HCT116 (cell line): ENCODE measurements at regions not wholly inside any gene's neighbourhood (a gene's known extent, or its start where the extent isn't known, plus 50 kb on each side); places are given as distances from the start of the nearest gene placed in this dataset.

Source experiments
- ATAC-seq: fragments of 200-7000 bp; cut with Tn5 transposase; 2 replicates; pipeline ENCODE4 v1.9.1; 2020; ENCODE audit warnings: mild to moderate bottlenecking, moderate library complexity
- BruUV-seq: library from RNA; stranded (reverse); fragments of 400-500 nt; replicated peaks from 2 replicates; lab custom pipeline; 2021; lab: Mats Ljungman, UMichigan
- CTCF ChIA-PET: fragments of 300-600 bp; sonication (Branson Sonifier 250); formaldehyde crosslinking; loops from one replicate; lab custom pipeline; 2021; ENCODE audit warnings: antibody characterized with exemption; lab: Charles Lee
- POLR2A ChIA-PET: fragments of 300-600, 350-600 bp; sonication (Branson Sonifier 250); formaldehyde crosslinking; loops from one replicate; lab custom pipeline; 2021; ENCODE audit warnings: antibody characterized with exemption; lab: Charles Lee
- RAD21 ChIA-PET, 2 experiments: fragments of 300-600 bp; sonication (Branson Sonifier 250); formaldehyde crosslinking; loops; one replicate each; lab custom pipeline; 2023; ENCODE audit warnings: low total read pairs in 2 of 2; ENCODE audit not compliant: uncharacterized antibody in 2 of 2, unreplicated experiment in 2 of 2, low non-redundant PET in 1 of 2; lab: Charles Lee
- DNase-seq: peaks from one replicate; pipeline ENCODE4 v3.0.0-alpha.2; 2010; ENCODE audit warnings: low read depth, low spot score
- H2AFZ ChIP-seq: fragments of 200-600 bp; shearing (Covaris generic), sonication (generic); 2 replicates; pipeline ENCODE4 v1.6.1; 2017; ENCODE audit warnings: low read depth, mixed run types, mixed read lengths, antibody characterized with exemption, low read length; ENCODE audit not compliant: poor library complexity, severe bottlenecking
- H3K27ac ChIP-seq: 2 replicates; pipeline ENCODE4 v1.5.1; 2012; ENCODE audit warnings: low read depth, low read length
- H3K27me3 ChIP-seq: fragments of 200-600 bp; sonication (generic); 2 replicates; pipeline ENCODE4 v1.6.1; 2016; ENCODE audit warnings: mixed run types, low read length, mixed read lengths; ENCODE audit not compliant: insufficient read depth
- H3K36me3 ChIP-seq, 2 experiments: fragments of 200-500 bp in 1 of 2; fragments of 200-600 bp in 1 of 2; sonication (Bioruptor generic) in 1 of 2; sonication (generic) in 1 of 2; 2 replicates each; pipeline versions ENCODE4 v1.5.1 to v1.6.1; 2014 to 2016; ENCODE audit warnings: low read length in 2 of 2, inconsistent platforms in 1 of 2, mixed read lengths in 1 of 2, mixed run types in 1 of 2; ENCODE audit not compliant: insufficient read depth in 2 of 2, control insufficient read depth in 1 of 2
- H3K4me1 ChIP-seq, 2 experiments: fragments of 200-600 bp in 1 of 2; sonication (generic) in 1 of 2; 2 replicates each; pipeline versions ENCODE4 v1.5.1 to v1.6.1; 2012 to 2017; ENCODE audit warnings: low read length in 2 of 2, inconsistent platforms in 1 of 2, mild to moderate bottlenecking in 1 of 2, mixed read lengths in 1 of 2, mixed run types in 1 of 2, moderate library complexity in 1 of 2; ENCODE audit not compliant: insufficient read depth in 2 of 2, control insufficient read depth in 1 of 2
- H3K4me2 ChIP-seq: fragments of 200-600 bp; sonication (generic); 2 replicates; pipeline ENCODE4 v1.6.1; 2017; ENCODE audit warnings: mixed run types, low read length, mixed read lengths
- H3K4me3 ChIP-seq, 2 experiments: fragments of 200-600 bp in 1 of 2; sonication (generic) in 1 of 2; replicated peaks in 1 of 2; 2 replicates each; pipeline ENCODE4 v1.5.1; 2011 to 2016; ENCODE audit warnings: low read length in 2 of 2, control low read depth in 1 of 2, low read depth in 1 of 2, mild to moderate bottlenecking in 1 of 2, mixed read lengths in 1 of 2, mixed run types in 1 of 2
- H3K79me2 ChIP-seq: fragments of 200-600 bp; sonication (generic); 2 replicates; pipeline ENCODE4 v1.6.1; 2017; ENCODE audit warnings: mild to moderate bottlenecking, mixed run types, low read length, moderate library complexity, mixed read lengths; ENCODE audit not compliant: insufficient read depth
- H3K9ac ChIP-seq: fragments of 200-600 bp; sonication (generic); 2 replicates; pipeline ENCODE4 v1.6.1; 2016; ENCODE audit warnings: low read length, mixed read lengths
- H3K9me2 ChIP-seq: fragments of 200-600 bp; sonication (generic), shearing (Covaris generic); 2 replicates; pipeline ENCODE4 v1.6.1; 2017; ENCODE audit warnings: mixed run types, mild to moderate bottlenecking, moderate library complexity; ENCODE audit not compliant: insufficient read depth
- H3K9me3 ChIP-seq, 2 experiments: fragments of 200-500 bp in 1 of 2; fragments of 200-600 bp in 1 of 2; sonication (Bioruptor generic) in 1 of 2; sonication (generic) in 1 of 2; 2 replicates each; pipeline ENCODE4 v1.6.1; 2014 to 2017; ENCODE audit warnings: low read length in 2 of 2, mixed read lengths in 2 of 2, inconsistent platforms in 1 of 2, low read depth in 1 of 2, mild to moderate bottlenecking in 1 of 2, mixed run types in 1 of 2, moderate library complexity in 1 of 2; ENCODE audit not compliant: control insufficient read depth in 1 of 2, insufficient read depth in 1 of 2
- H4K20me1 ChIP-seq: fragments of 200-600 bp; sonication (generic), shearing (Covaris generic); 2 replicates; pipeline ENCODE4 v1.6.1; 2017; ENCODE audit warnings: mixed run types, mild to moderate bottlenecking, moderate library complexity; ENCODE audit not compliant: insufficient read depth
- CBX3 ChIP-seq: IDR thresholded peaks from 2 replicates; pipeline ENCODE4 v1.6.1; 2012; ENCODE audit warnings: low read depth
- CEBPB ChIP-seq: IDR thresholded peaks from 2 replicates; pipeline ENCODE4 v1.6.1; 2012; ENCODE audit warnings: low read depth
- EGR1 ChIP-seq: IDR thresholded peaks from 2 replicates; pipeline ENCODE4 v1.6.1; 2012; ENCODE audit warnings: low read depth
- ELF1 ChIP-seq: IDR thresholded peaks from 2 replicates; pipeline ENCODE4 v1.6.1; 2012; ENCODE audit warnings: low read depth, borderline replicate concordance
- EZH2 ChIP-seq: fragments of 200-600 bp; sonication (generic); IDR thresholded peaks from 2 replicates; pipeline ENCODE4 v1.6.1; 2017; ENCODE audit warnings: antibody characterized with exemption, mixed run types
- FOSL1 ChIP-seq: IDR thresholded peaks from 2 replicates; pipeline ENCODE4 v1.6.1; 2012; ENCODE audit warnings: low read depth
- POLR2A ChIP-seq: IDR thresholded peaks from 2 replicates; pipeline ENCODE4 v1.7.0; 2011; ENCODE audit warnings: borderline replicate concordance; ENCODE audit not compliant: insufficient read depth, insufficient read length; ENCODE audit errors: extremely low read depth
- POLR2AphosphoS5 ChIP-seq: IDR thresholded peaks from 2 replicates; pipeline ENCODE4 v1.6.1; 2011; ENCODE audit warnings: mild to moderate bottlenecking, low read depth, low read length, moderate library complexity
- RAD21 ChIP-seq: IDR thresholded peaks from 2 replicates; pipeline ENCODE4 v1.6.1; 2012; ENCODE audit warnings: low read depth, mild to moderate bottlenecking
- SIN3A ChIP-seq: IDR thresholded peaks from 2 replicates; pipeline ENCODE4 v1.6.1; 2012; ENCODE audit warnings: low read depth
- SP1 ChIP-seq: IDR thresholded peaks from 2 replicates; pipeline ENCODE4 v1.6.1; 2012; ENCODE audit warnings: low read depth
- SRF ChIP-seq: IDR thresholded peaks from 2 replicates; pipeline ENCODE4 v1.6.1; 2012; ENCODE audit warnings: low read depth
- TCF7L2 ChIP-seq: IDR thresholded peaks from 2 replicates; pipeline ENCODE4 v1.7.0; 2011; ENCODE audit warnings: borderline replicate concordance, inconsistent platforms; ENCODE audit not compliant: insufficient read depth, insufficient read length; ENCODE audit errors: extremely low read depth
- YY1 ChIP-seq: IDR thresholded peaks from 2 replicates; pipeline ENCODE4 v1.6.1; 2011; ENCODE audit warnings: low read length, low read depth, moderate library complexity, mild to moderate bottlenecking; ENCODE audit not compliant: insufficient replicate concordance; ENCODE audit errors: extremely low read depth
- intact Hi-C: fragments of 100-400 bp; cut with micrococcal nuclease; formaldehyde crosslinking; loops from 2 replicates; pipeline ENCODE4 v1.10.0; 2022
- TF ChIP-seq, protein P1 (sequence below): IDR thresholded peaks from 2 replicates; pipeline ENCODE4 v1.6.1; 2011; ENCODE audit warnings: mild to moderate bottlenecking, low read length, moderate library complexity; ENCODE audit not compliant: insufficient replicate concordance; ENCODE audit errors: extremely low read depth
- TF ChIP-seq, protein P2 (sequence below): IDR thresholded peaks from 2 replicates; pipeline ENCODE4 v1.6.1; 2012
- TF ChIP-seq, protein P3 (sequence below): IDR thresholded peaks from 2 replicates; pipeline ENCODE4 v1.6.1; 2012
- TF ChIP-seq, protein P4 (sequence below): IDR thresholded peaks from 2 replicates; pipeline ENCODE4 v1.6.1; 2012; ENCODE audit warnings: low read depth

DNA sequence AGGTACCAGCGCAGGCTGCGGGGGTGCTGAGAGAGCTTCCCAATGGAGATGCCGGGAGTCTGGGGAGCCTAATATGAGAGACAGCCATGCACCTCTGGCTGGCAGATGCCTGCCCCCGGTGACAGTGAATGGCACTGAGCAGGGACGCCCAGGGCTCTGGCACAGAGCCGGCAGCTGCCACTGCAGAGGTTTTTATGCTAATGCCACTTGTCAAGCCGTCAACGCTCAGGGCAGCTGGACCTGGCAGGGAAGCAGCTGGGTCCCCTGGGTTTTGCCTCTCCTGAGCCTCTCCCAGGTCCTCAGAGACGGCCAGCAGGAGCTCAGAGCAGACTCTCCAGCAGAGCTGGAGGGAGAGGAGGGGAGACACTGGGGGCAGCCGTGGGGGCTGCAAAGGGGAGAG, 573.6 kb downstream of the BUD13 start (continued):
- TF ChIP-seq, protein P1, sequence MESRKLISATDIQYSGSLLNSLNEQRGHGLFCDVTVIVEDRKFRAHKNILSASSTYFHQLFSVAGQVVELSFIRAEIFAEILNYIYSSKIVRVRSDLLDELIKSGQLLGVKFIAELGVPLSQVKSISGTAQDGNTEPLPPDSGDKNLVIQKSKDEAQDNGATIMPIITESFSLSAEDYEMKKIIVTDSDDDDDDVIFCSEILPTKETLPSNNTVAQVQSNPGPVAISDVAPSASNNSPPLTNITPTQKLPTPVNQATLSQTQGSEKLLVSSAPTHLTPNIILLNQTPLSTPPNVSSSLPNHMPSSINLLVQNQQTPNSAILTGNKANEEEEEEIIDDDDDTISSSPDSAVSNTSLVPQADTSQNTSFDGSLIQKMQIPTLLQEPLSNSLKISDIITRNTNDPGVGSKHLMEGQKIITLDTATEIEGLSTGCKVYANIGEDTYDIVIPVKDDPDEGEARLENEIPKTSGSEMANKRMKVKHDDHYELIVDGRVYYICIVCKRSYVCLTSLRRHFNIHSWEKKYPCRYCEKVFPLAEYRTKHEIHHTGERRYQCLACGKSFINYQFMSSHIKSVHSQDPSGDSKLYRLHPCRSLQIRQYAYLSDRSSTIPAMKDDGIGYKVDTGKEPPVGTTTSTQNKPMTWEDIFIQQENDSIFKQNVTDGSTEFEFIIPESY = no peak

DNA sequence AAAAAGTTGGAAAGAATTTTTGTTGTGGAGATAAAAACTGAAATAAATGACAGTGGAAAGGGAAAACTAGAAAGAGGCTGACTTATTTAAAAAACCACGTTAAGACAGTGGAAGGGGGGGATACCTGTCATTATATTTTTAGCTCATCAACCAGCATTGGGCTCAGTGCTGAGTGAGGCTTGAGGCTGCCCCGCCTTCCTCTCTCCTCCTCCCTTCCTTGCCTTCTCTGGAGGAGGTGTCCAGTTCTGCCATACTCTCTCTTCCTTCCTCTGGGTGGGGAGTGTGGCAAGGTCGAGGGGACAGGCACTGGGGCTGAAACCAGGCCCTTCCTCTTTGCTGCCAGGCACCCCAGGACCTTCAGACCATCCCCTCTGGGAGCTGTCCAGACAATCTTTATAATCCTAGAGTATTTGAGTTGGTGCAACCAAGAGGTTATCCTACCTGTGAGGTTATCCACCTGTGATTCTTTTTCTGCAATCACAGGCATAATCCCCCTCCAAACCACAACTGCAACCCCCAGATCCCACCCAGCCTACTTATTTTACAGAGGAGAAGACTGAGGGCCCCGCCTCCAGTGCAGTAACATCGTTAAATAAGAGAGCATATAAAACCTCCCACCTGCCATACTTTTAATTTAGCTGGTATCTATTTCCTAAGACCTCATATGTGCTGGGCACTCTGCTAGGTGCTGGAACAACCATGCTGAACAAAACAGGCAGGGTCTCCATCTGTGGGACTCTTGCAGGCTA, 578.5 kb downstream of the BUD13 start:
- ChIA-PET CTCF (interaction anchor here (1.6 kb wide), 1 partner anchor 23 kb away, joined by 3 read pairs; no protein-coding TSS in a partner anchor), POLR2A (no interaction called here), RAD21 (no interaction called here)
- intact Hi-C loops = no loop called here
- Histone ChIP-seq H3K27me3 (peaks cover 13% of the 10 kb centered on the region; the same call in 1 of the 2 replicates), H3K9me2 (no peaks in the 10 kb centered on the region), H3K4me1 (no peaks in the 10 kb centered on the region), H3K9me3 (no peaks in the 10 kb centered on the region), H3K9ac (no peak overlapping the region), H3K4me2 (no peak overlapping the region), H4K20me1 (no peaks in the 10 kb centered on the region), H3K79me2 (no peaks in the 10 kb centered on the region), H2AFZ (no peak overlapping the region), H3K36me3 (no peaks in the 10 kb centered on the region), H3K27ac (no peak overlapping the region), H3K4me3 (no peak overlapping the region)
- ATAC-seq (no peak), DNase-seq (no peak)
- no TSS peak for BruUV-seq
- TF ChIP-seq, protein P2, sequence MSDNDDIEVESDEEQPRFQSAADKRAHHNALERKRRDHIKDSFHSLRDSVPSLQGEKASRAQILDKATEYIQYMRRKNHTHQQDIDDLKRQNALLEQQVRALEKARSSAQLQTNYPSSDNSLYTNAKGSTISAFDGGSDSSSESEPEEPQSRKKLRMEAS = no peak
- TF ChIP-seq, protein P1 = no peak
- TF ChIP-seq SP1 = no peak
- no peak for TF ChIP-seq POLR2AphosphoS5
- TF ChIP-seq SRF = no peak
- no peak for TF ChIP-seq FOSL1
- no peak for TF ChIP-seq YY1
- TF ChIP-seq EGR1 = no peak
- TF ChIP-seq SIN3A = no peak
- no peak for TF ChIP-seq CEBPB
- no peak for TF ChIP-seq EZH2
- TF ChIP-seq RAD21 = no peak
- TF ChIP-seq CBX3 = no peak
- TF ChIP-seq, protein P3, sequence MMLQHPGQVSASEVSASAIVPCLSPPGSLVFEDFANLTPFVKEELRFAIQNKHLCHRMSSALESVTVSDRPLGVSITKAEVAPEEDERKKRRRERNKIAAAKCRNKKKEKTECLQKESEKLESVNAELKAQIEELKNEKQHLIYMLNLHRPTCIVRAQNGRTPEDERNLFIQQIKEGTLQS = no peak
- TF ChIP-seq, protein P4, sequence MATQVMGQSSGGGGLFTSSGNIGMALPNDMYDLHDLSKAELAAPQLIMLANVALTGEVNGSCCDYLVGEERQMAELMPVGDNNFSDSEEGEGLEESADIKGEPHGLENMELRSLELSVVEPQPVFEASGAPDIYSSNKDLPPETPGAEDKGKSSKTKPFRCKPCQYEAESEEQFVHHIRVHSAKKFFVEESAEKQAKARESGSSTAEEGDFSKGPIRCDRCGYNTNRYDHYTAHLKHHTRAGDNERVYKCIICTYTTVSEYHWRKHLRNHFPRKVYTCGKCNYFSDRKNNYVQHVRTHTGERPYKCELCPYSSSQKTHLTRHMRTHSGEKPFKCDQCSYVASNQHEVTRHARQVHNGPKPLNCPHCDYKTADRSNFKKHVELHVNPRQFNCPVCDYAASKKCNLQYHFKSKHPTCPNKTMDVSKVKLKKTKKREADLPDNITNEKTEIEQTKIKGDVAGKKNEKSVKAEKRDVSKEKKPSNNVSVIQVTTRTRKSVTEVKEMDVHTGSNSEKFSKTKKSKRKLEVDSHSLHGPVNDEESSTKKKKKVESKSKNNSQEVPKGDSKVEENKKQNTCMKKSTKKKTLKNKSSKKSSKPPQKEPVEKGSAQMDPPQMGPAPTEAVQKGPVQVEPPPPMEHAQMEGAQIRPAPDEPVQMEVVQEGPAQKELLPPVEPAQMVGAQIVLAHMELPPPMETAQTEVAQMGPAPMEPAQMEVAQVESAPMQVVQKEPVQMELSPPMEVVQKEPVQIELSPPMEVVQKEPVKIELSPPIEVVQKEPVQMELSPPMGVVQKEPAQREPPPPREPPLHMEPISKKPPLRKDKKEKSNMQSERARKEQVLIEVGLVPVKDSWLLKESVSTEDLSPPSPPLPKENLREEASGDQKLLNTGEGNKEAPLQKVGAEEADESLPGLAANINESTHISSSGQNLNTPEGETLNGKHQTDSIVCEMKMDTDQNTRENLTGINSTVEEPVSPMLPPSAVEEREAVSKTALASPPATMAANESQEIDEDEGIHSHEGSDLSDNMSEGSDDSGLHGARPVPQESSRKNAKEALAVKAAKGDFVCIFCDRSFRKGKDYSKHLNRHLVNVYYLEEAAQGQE = no peak
- no peak for TF ChIP-seq ELF1
- no peak for TF ChIP-seq POLR2A
- TF ChIP-seq TCF7L2 = no peak
